ENCODE measurements at regions not wholly inside any gene's neighbourhood (a gene's known extent, or its start where the extent isn't known, plus 50 kb on each side); places are given as distances from the start of the nearest gene placed in this dataset.

DNA sequence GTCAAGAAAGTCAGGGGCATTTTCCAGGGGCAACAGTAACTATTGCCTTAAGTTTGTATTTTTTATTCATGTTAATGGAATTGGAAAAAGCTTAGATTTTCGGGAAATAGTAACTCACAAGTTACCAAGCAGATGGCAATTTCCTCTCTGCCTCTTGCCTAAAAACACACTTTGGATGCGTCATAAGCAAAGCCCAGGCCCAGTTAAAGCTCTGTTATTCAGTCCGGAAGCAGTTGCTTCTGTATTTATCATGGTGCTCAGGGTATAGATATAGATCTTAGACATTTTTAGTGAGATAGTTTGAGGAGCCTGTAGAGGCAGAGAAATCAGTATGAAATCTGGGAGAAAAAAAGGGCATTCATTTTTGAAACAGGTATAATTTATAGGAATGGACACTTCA, 260.3 kb upstream of the TNC start:
- Mint-ChIP-seq H3K27ac (no peak overlapping the region), H3K4me3 (no peak overlapping the region), H3K4me1 (no peaks in the 10 kb centered on the region), H3K36me3 (no peaks in the 10 kb centered on the region), H3K9me3 (no peaks in the 10 kb centered on the region)
- ATAC-seq (no peak), DNase-seq (ENCODE audit: low spot score in 2 of 2) (no peak)

DNA sequence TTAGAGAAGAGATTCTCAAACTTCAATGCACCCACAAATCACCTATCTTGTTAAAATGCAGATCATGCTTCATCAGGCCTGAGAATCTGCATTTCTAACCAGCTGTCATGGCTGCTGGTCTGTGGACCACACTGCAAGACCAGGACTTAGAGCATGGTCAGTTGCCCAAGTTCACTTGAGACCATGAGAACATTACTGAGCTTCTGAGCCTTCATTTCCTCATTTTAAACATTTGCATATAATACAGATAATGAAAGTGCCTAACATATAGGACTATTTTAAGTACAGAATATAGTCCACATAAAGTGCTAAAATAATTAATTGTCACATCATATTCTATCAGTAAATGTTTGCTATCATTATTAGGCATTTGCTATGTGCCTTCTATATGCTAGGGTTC, 260.8 kb upstream of the TNC start:
- Mint-ChIP-seq H3K27ac (no peak overlapping the region), H3K4me3 (no peak overlapping the region), H3K4me1 (no peaks in the 10 kb centered on the region), H3K36me3 (no peaks in the 10 kb centered on the region), H3K9me3 (no peaks in the 10 kb centered on the region)
- DNase-seq (ENCODE audit: low spot score in 2 of 2) = no peak
- no peak for ATAC-seq

DNA sequence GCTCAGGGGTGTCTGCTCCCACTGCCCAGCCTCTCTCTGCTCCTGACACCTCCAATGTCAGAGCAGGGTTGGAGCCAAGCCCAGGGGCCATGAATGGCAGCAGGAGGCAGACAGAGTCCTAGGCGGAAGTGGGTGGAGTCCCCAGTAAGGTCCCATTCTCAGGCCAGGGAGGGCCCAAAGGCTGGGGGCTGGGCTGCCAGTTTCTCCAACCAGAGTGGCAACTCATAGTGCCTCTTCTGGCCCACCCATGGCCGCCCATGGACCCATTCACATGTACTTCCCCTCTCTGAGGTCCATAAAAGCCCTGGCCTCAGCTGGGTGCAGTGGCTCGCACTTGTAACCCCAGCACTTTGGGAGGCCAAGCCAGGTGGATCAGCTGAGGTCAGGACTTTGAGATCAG, 261.8 kb upstream of the TNC start:
- Mint-ChIP-seq H3K4me1 (no peaks in the 10 kb centered on the region), H3K27ac (no peak overlapping the region), H3K36me3 (no peaks in the 10 kb centered on the region), H3K4me3 (no peak overlapping the region), H3K9me3 (no peaks in the 10 kb centered on the region)
- ATAC-seq = no peak
- no peak for DNase-seq (ENCODE audit: low spot score in 2 of 2)

DNA sequence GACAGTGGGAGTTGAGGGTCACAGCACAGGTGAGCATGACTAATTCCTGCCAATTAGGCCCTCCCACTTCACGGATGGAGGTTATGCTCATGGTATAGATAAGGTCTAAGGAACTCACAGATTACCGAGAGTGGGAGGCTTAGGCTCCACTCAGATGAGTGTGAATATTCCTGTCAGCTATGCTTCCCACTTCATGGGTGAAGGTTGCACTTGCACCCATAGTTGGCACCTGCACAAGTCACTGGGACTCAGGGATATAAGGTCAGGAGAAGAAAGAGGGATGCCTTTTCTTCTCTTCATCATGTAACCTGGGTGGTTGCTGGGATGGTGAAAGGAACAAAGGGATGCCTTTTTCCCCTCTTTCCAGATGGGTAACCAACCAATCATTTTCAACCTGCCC, 264.9 kb upstream of the TNC start:
- H3K36me3 Mint-ChIP-seq = no peaks in the 10 kb centered on the region
- no peak for ATAC-seq
- no peak overlapping the region for H3K4me3 Mint-ChIP-seq
- no peak for DNase-seq (ENCODE audit: low spot score in 2 of 2)
- no peaks in the 10 kb centered on the region for H3K4me1 Mint-ChIP-seq
- H3K9me3 Mint-ChIP-seq = no peaks in the 10 kb centered on the region
- no peak overlapping the region for H3K27ac Mint-ChIP-seq

DNA sequence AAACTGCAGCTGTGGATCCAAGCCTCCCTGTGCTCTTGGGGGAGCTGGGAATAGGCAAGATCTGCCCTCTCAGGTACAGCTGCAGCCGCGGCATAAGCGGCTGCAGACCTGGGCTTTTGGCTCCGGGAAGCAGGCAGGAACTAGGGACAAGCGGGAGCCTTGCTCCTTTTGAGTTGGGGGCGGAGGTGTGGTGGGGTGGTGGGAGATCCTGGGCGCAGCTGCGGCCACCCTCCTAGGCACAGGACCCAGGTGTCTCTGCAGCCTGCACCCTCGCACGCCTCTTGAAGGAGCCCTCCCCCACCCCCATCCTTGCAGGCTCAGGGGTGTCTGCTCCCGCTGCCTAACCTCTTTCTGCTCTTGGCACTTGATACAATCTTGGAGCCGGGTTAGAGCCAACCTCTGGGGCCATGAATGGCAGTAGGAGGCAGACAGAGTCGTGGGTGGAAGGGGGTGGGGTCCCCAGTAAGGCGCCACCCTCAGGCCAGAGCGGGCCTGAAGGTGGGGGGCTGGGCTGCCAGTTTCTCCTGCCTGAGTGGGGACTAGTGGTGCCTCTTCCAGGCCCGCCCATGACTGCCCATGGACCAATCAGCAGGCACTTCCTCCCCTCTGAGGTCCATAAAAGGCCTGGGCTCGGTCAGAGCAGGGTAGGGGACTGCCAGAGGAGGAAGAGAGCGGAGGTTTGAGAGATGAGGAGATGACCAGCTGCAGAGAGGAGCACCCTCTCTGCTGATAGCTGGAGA, 267.6 kb upstream of the TNC start:
- H3K4me3 Mint-ChIP-seq = no peak overlapping the region
- no peak overlapping the region for H3K27ac Mint-ChIP-seq
- DNase-seq (ENCODE audit: low spot score in 2 of 2) (no peak), ATAC-seq (no peak)
- H3K9me3 Mint-ChIP-seq = no peaks in the 10 kb centered on the region
- H3K4me1 Mint-ChIP-seq = no peaks in the 10 kb centered on the region
- no peaks in the 10 kb centered on the region for H3K36me3 Mint-ChIP-seq

DNA sequence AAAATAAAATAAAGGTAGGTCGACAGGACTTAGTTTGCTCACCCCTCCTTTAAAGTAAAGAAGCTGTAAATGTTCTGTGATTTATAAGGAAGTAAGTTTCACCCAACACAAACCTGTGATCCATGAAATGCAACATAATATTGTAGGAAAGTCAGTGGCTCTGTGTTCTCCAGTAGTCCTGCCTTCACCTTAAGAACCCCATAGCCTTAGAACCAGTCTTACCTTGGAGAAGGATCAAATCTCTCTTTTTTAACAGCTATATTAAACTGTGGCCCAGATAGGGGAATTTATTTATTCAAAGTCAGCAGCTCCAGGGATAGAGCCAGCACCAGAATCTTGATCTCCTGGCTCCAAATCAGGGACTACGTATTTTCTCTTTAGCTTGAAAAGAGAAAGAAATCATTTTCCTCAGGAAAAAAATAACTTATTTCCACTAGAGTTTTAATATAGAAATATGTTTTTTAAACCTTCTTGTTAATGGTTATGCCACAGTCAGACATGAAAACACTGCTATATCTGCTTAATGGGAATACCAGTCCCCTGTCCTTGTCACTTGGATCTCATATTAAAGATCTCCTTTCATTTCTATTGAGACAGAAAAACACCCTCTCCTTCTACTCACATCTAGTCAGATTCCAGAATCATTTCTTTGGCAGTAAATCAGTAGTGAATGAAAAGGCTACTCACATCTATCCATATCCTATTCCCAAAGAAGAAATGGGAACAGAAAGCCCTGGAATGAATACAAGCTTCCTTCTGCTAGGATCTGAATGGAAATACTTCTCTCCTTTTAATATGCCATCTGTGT, 269.2 kb upstream of the TNC start:
- no peaks in the 10 kb centered on the region for H3K9me3 Mint-ChIP-seq
- no peaks in the 10 kb centered on the region for H3K4me1 Mint-ChIP-seq
- H3K36me3 Mint-ChIP-seq = no peaks in the 10 kb centered on the region
- ATAC-seq (no peak), DNase-seq (ENCODE audit: low spot score in 2 of 2) (no peak)
- H3K27ac Mint-ChIP-seq = no peak overlapping the region
- no peak overlapping the region for H3K4me3 Mint-ChIP-seq

DNA sequence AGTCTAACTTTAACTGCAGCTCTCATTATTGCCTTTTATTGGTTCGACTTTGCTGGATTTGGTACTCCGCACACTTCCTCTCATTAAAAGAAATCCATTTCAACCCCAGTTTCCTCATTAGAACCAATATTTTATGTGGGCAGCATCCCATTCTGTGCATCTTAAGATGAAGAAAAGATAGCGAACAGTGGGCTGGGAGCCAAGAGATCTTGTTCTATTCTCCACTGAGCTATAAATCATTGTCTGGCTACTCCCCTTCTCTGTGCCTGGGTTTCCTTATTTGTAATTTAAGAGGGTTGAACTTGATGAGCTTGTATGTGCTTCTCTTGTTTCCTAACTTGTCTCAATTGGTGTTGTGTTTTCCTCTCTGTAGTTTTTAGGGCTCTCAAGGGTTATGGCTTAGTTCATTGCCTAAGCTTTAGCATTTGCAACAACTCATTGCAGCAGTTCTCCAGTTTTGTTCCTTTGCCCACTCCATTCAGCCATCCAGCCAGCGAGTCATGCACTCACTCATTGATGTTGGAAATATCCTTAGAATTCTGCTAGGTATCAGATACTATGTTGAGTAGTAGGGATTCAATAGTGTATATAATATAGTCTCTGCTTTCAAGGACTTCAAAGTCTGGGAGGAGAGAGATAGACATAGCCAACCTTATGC, 273.3 kb upstream of the TNC start:
- ATAC-seq = no peak
- H3K36me3 Mint-ChIP-seq = no peaks in the 10 kb centered on the region
- no peak for DNase-seq (ENCODE audit: low spot score in 2 of 2)
- H3K4me1 Mint-ChIP-seq = no peaks in the 10 kb centered on the region
- H3K4me3 Mint-ChIP-seq = no peak overlapping the region
- H3K27ac Mint-ChIP-seq = no peak overlapping the region
- H3K9me3 Mint-ChIP-seq = no peaks in the 10 kb centered on the region

DNA sequence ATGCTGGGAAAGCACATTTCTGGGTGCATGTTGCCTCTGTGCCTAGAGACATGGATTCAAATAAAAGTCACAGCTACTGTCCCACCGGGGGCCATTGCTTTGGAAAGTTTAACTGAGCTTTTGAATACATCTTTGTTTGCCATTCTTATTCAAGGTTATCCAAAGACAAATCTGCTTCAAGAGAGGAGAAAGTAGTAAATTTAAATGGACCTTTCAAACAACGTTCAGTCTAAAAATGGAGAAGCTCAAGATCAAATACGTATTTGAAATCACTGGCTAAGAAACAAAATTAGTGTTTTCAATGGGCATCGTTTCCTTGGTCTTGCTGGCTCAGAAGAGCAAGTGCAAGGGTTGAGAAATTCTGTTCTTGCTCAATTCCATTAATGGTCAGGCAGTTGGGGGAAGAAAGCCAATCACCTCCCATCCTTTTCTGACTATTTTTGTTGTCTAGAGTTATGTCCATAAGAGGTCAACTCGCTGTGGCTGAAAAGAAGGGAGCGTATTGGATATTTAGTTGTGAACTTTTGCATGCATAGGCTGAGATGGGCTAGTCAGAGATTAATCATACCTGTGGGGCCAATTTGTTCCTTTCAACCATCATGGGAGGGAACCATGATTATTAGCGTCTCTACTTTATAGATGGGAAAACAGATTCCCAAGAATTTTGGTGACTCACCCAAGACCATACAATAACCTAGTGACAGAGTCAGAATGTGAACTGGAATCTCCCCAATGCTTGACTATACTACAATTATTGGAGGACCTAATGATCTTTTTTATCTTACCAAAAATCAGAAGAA, 276.2 kb upstream of the TNC start:
- Mint-ChIP-seq H3K9me3 (no peaks in the 10 kb centered on the region), H3K4me1 (no peaks in the 10 kb centered on the region), H3K27ac (no peak overlapping the region), H3K4me3 (no peak overlapping the region), H3K36me3 (no peaks in the 10 kb centered on the region)
- ATAC-seq (no peak), DNase-seq (ENCODE audit: low spot score in 2 of 2) (no peak)

DNA sequence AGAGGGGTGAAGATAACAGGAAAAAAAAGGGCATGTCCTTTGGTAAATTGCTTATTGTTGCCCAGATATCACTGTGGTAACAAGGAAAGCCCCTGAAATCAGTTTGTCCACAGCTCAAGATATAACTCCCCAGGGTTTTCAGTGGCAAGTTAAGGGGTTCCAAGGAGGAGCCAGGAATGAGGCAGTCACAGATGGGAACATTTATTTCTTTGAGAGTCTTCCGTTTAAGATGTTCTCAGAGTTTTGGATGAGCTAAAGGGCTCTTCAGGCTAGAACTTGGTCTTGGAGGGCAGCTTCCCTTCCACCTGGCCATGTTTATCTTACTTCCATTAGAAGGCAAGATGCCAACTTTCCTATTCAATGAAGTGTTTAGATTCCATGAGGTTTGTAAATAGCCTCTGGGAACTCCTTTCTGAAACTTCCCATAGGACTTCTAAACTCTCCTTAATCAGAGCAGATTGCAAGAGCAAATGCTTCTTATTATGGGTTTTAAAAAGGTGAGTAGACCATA, 277.6 kb upstream of the TNC start:
- no peak for DNase-seq (ENCODE audit: low spot score in 2 of 2)
- Mint-ChIP-seq H3K4me3 (no peak overlapping the region), H3K9me3 (no peaks in the 10 kb centered on the region), H3K36me3 (no peaks in the 10 kb centered on the region), H3K27ac (no peak overlapping the region), H3K4me1 (no peaks in the 10 kb centered on the region)
- no peak for ATAC-seq

DNA sequence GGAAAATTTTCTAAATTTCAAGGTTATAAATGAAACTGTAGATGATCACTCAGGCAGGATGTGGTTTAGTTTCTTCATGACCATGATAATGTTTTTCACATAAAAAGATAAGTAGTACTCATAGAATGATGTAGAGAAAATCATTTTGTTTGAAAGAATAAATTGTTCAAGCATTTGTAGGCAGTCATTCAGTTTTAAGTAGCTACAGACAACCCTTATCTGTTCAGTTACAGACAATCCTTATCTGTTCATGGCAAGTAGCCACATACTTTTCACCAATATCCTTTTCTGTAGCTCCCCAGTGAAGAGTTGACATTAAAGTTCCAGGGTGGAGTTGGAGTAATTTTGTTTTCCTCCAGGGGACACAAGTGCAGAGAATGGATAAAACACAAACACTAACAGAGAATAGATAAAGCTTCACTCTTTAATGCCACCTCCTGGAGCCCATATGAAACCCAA, 278.1 kb upstream of the TNC start:
- no peaks in the 10 kb centered on the region for H3K9me3 Mint-ChIP-seq
- no peaks in the 10 kb centered on the region for H3K4me1 Mint-ChIP-seq
- no peaks in the 10 kb centered on the region for H3K36me3 Mint-ChIP-seq
- no peak for DNase-seq (ENCODE audit: low spot score in 2 of 2)
- no peak overlapping the region for H3K27ac Mint-ChIP-seq
- no peak for ATAC-seq
- H3K4me3 Mint-ChIP-seq = no peak overlapping the region

DNA sequence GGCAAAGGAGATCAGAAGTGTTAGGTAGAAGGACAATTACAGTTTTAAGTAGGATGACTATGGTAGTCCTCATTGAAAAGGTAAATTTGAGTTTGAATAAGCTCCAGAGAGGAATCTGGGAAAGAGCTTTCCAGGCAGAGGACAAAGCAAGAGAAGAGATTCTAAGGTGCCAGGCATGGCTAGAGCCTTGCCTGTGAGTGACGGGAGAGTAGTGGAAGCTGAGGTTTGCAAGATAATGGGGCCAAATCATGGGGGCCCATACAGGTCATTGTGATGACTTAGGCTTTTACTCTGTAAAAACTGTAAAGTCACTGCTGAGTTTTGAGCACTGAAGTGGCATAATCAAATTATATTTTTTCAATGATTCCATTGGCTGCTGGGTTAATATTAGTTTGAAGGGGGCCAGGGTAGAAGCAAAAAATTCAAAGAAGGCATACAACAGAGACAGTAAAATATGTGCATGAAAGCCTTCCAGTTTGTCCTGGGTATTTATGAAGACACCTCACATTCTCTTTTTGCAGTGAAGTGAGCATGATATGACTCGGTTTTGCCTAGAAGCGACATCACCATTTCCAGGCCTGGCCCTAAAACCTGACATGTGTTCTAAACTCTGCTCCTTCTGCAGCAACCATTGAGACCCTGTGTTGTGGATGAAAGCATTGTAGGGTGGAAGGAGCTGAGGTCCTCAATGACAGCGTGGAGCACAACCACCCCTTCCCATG, 279.8 kb upstream of the TNC start:
- ATAC-seq = no peak
- Mint-ChIP-seq H3K9me3 (no peaks in the 10 kb centered on the region), H3K4me3 (no peak overlapping the region), H3K4me1 (no peaks in the 10 kb centered on the region), H3K36me3 (no peaks in the 10 kb centered on the region), H3K27ac (no peak overlapping the region)
- DNase-seq (ENCODE audit: low spot score in 2 of 2) = no peak

DNA sequence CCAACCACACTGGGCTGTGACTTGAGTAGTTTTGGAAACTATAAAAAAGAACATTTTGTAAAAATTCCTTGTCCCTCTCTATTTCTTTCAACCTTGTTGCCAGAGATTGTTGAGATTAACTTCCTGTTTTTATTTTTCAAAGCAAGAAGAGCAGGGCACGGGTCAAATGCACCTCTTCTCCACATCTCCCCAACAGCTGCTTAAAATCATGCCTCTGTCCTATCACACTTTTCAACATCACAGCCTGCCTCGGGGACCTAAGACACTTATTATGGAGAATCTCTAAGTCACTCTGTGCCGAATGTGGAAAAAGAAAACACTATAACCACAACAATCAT, 280.3 kb upstream of the TNC start:
- DNase-seq (ENCODE audit: low spot score in 2 of 2) (no peak), ATAC-seq (no peak)
- Mint-ChIP-seq H3K4me1 (no peaks in the 10 kb centered on the region), H3K4me3 (no peak overlapping the region), H3K27ac (no peak overlapping the region), H3K9me3 (no peaks in the 10 kb centered on the region), H3K36me3 (no peaks in the 10 kb centered on the region)

DNA sequence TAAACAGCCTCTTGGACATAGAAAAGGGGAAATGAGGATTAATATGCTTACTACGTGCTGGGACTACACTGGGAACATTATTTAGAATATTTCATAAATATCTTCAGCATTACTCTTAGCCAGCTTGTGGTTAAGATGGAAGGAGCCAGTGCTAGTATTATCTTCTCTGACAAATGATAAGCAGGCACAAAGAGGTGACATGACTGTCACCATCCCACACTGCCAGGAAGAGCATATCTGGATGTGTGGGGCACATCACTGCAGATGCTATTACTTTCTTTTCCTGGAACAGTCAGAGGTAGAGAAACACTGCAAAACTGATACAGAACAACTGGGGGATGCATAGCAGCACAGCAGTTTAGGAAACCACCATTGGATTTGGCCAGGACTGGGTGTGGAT, 281.0 kb upstream of the TNC start:
- no peaks in the 10 kb centered on the region for H3K9me3 Mint-ChIP-seq
- H3K4me1 Mint-ChIP-seq = no peaks in the 10 kb centered on the region
- ATAC-seq (no peak), DNase-seq (ENCODE audit: low spot score in 2 of 2) (no peak)
- H3K4me3 Mint-ChIP-seq = no peak overlapping the region
- H3K27ac Mint-ChIP-seq = no peak overlapping the region
- no peaks in the 10 kb centered on the region for H3K36me3 Mint-ChIP-seq

DNA sequence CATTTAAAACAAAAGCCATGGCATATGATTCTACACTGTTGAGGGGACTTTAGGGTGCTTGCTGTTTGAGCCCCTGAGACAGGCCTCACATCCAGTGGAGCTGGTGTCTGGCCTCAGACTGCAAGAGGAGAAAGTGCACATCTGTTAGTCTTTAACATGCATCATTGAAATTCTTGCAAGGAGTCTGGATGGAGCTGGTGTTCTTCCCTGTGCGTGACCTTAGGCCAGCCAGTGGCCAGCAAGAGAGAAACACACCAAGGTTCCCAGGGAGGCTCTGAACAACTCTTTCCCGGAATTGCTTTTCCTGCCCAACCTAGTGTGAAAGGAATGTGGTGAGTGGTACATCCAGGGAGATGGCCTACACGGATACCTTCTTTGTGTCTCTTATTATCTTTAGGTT, 282.8 kb upstream of the TNC start:
- H3K27ac Mint-ChIP-seq = no peak overlapping the region
- no peaks in the 10 kb centered on the region for H3K9me3 Mint-ChIP-seq
- H3K36me3 Mint-ChIP-seq = no peaks in the 10 kb centered on the region
- H3K4me1 Mint-ChIP-seq = no peaks in the 10 kb centered on the region
- no peak for DNase-seq (ENCODE audit: low spot score in 2 of 2)
- no peak for ATAC-seq
- no peak overlapping the region for H3K4me3 Mint-ChIP-seq

All from stimulated activated effector memory CD8-positive, alpha-beta T cell treated with anti-CD3 and anti-CD28 coated beads, Interleukin-12 subunit alpha, Interleukin-12 subunit beta, amount 100 ng/mL, for 72 hours (primary cell).